ENCODE measurements at regions not wholly inside any gene's neighbourhood (a gene's known extent, or its start where the extent isn't known, plus 50 kb on each side); places are given as distances from the start of the nearest gene placed in this dataset.

DNA sequence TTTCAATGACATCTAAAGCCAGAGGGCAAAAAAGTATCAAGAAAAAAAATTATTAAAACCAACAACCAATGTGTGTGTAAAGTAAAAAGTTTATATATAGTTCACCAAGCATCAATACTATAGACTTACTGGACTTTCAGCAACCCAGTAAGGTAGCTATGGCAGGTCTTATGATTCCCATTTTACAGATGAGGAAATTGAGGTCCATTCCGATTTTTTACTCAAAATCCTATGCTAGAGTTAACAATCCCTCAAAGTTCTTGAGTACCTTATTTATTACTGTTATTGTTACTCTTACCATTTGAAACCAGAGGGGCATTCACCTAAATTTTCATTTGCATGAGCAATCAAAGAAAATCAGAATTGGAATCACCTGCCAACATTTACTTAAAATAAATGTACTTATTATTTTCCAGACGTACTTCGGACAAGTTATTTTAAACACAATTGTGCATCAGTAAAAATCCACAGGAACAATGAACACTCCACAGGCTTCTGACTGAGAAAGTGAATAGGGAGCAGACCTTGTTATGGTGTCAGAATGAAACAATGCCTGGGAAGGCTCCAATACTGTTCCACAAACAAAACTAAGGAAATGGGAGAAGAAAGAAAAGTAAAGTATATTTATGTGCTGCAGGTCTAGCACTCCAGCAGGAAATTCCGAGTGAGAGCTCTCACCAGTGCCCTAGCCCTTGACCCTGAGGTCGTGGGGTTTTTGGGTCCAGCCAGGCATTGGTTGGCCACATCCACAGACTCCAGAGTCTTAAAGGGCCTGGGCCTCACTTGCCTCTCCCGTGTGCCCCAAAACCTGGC, 229.9 kb downstream of the PIK3R1 start:
- no peak for TF ChIP-seq POLR2AphosphoS5 (IDR thresholded peaks at IDR 0.05)
- no peak for TF ChIP-seq POLR2A (IDR thresholded peaks at IDR 0.05)
